GM12878 (cell line): ENCODE measurements at regions not wholly inside any gene's neighbourhood (a gene's known extent, or its start where the extent isn't known, plus 50 kb on each side); places are given as distances from the start of the nearest gene placed in this dataset.

Source experiments
- ATAC-seq: fragments of 200-7000 bp; cut with Tn5 transposase; 3 replicates; pipeline ENCODE4 v1.9.1; 2020; ENCODE audit warnings: mild to moderate bottlenecking, moderate library complexity
- BruUV-seq: library from RNA; stranded (reverse); fragments of 400-500 nt; replicated peaks from 2 replicates; lab custom pipeline; 2021; lab: Mats Ljungman, UMichigan
- CTCF ChIA-PET: fragments of 300-600 bp; sonication (Branson Sonifier 250); formaldehyde crosslinking; extraction: SDS; loops from one replicate; lab custom pipeline; 2021; ENCODE audit warnings: inconsistent platforms; lab: Yijun Ruan, JAX
- POLR2A ChIA-PET: fragments of 350-600 bp; formaldehyde crosslinking; extraction: SDS; loops from one replicate; lab custom pipeline; 2021; ENCODE audit warnings: inconsistent platforms; lab: Charles Lee
- RAD21 ChIA-PET: fragments of 300-600 bp; sonication (Branson Sonifier 250); formaldehyde crosslinking; loops from one replicate; lab custom pipeline; 2023; ENCODE audit warnings: antibody characterized with exemption; ENCODE audit not compliant: unreplicated experiment; lab: Charles Lee
- SMC1A ChIA-PET: fragments of 300-600 bp; sonication (Branson Sonifier 250); formaldehyde crosslinking; loops from one replicate; lab custom pipeline; 2023; ENCODE audit not compliant: unreplicated experiment, uncharacterized antibody; lab: Charles Lee
- DNase-seq: peaks from one replicate; pipeline ENCODE4 v3.0.0-alpha.2; 2011; ENCODE audit warnings: low read depth, low spot score
- FAIRE-seq: peaks from 3 replicates; lab custom pipeline; 2011; peaks lifted over from hg19 to GRCh38; lab: Jason Lieb, UNC
- H2AFZ ChIP-seq: 2 replicates; pipeline ENCODE4 v1.6.0; 2011; ENCODE audit warnings: low read depth, low read length, control low read depth; ENCODE audit not compliant: control insufficient read depth
- H3K27ac ChIP-seq: 2 replicates; pipeline ENCODE4 v1.5.1; 2011; ENCODE audit warnings: control low read depth; ENCODE audit not compliant: control insufficient read depth, insufficient read depth
- H3K27me3 ChIP-seq, 2 experiments: replicated peaks in 1 of 2; 2 replicates each; pipeline versions ENCODE4 v1.6.0 to v1.6.1; 2011; ENCODE audit warnings: low read length in 1 of 2; ENCODE audit not compliant: control insufficient read depth in 2 of 2, insufficient read depth in 2 of 2
- H3K36me3 ChIP-seq, 2 experiments: 2 replicates each; pipeline ENCODE4 v1.5.1; 2011; ENCODE audit warnings: low read length in 1 of 2; ENCODE audit not compliant: control insufficient read depth in 2 of 2, insufficient read depth in 2 of 2
- H3K4me1 ChIP-seq: 2 replicates; pipeline ENCODE4 v1.6.1; 2011; ENCODE audit warnings: mild to moderate bottlenecking, low read length, moderate library complexity, mixed read lengths; ENCODE audit not compliant: control insufficient read depth, insufficient read depth
- H3K4me2 ChIP-seq: 2 replicates; pipeline ENCODE4 v1.6.0; 2011; ENCODE audit warnings: control low read depth; ENCODE audit not compliant: control insufficient read depth, insufficient read depth
- H3K4me3 ChIP-seq: fragments of 200-600 bp; sonication (generic); 2 replicates; pipeline ENCODE4 v1.5.1; 2016
- H3K79me2 ChIP-seq: 2 replicates; pipeline ENCODE4 v1.6.0; 2011; ENCODE audit warnings: low read length; ENCODE audit not compliant: control insufficient read depth, insufficient read depth
- H3K9ac ChIP-seq: 2 replicates; pipeline ENCODE4 v1.8.0; 2011; ENCODE audit warnings: low read length, control low read depth, mixed read lengths; ENCODE audit not compliant: control insufficient read depth, insufficient read depth
- H3K9me3 ChIP-seq: replicated peaks from 3 replicates; pipeline ENCODE4 v1.5.1; 2011; ENCODE audit warnings: mild to moderate bottlenecking, low read length; ENCODE audit not compliant: control insufficient read depth, insufficient read depth
- H4K20me1 ChIP-seq: 2 replicates; pipeline ENCODE4 v1.6.0; 2011; ENCODE audit not compliant: control insufficient read depth, insufficient read depth
- CHD4 ChIP-seq: fragments of 200-600 bp; sonication (generic); IDR thresholded peaks from 2 replicates; pipeline ENCODE4 v1.6.1; 2016; ENCODE audit warnings: mild to moderate bottlenecking
- EP300 ChIP-seq, 2 experiments: fragments of 150-350 bp in 1 of 2; IDR thresholded peaks; 2 replicates each; pipeline ENCODE4 v1.6.1; 2011 to 2012; ENCODE audit warnings: low read depth in 2 of 2, low read length in 2 of 2, borderline replicate concordance in 1 of 2, improper control_type of control experiment in 1 of 2, inconsistent platforms in 1 of 2; ENCODE audit not compliant: control insufficient read depth in 1 of 2
- EZH2 ChIP-seq: IDR thresholded peaks from 2 replicates; pipeline ENCODE4 v1.6.1; 2012; ENCODE audit warnings: low read depth, mild to moderate bottlenecking, control low read depth, inconsistent platforms, low read length, borderline replicate concordance; ENCODE audit not compliant: control insufficient read depth
- FOXK2 ChIP-seq: fragments of 450-650 bp; IDR thresholded peaks from 2 replicates; pipeline ENCODE4 v1.6.1; 2017; ENCODE audit warnings: mild to moderate bottlenecking, moderate library complexity
- HCFC1 ChIP-seq: fragments of 150-350 bp; IDR thresholded peaks from 2 replicates; pipeline ENCODE4 v1.6.1; 2014; ENCODE audit warnings: low read length
- RCOR1 ChIP-seq: conservative IDR thresholded peaks from 2 replicates; pipeline ENCODE4 v1.6.1; 2012; ENCODE audit warnings: low read depth, low read length, improper control_type of control experiment
- SMARCA5 ChIP-seq: fragments of 450-650 bp; IDR thresholded peaks from 2 replicates; pipeline ENCODE4 v1.6.1; 2017; ENCODE audit warnings: mild to moderate bottlenecking
- SMC3 ChIP-seq: IDR thresholded peaks from 2 replicates; pipeline ENCODE4 v1.6.1; 2011; ENCODE audit warnings: low read length, improper control_type of control experiment, borderline replicate concordance
- TBL1XR1 ChIP-seq: IDR thresholded peaks from 2 replicates; pipeline ENCODE4 v1.6.1; 2012; ENCODE audit warnings: low read depth, low read length, improper control_type of control experiment
- WRNIP1 ChIP-seq: IDR thresholded peaks from 2 replicates; pipeline ENCODE4 v1.6.1; 2011; ENCODE audit warnings: low read depth, low read length, improper control_type of control experiment, borderline replicate concordance
- ZNF274 ChIP-seq: IDR thresholded peaks from one replicate; pipeline ENCODE4 v1.8.0; 2011; ENCODE audit not compliant: insufficient read length, insufficient read depth
- ZNF622 ChIP-seq: fragments of 450-650 bp; IDR thresholded peaks from 2 replicates; pipeline ENCODE4 v1.6.1; 2017; ENCODE audit warnings: mild to moderate bottlenecking, inconsistent platforms
- ZNF687 ChIP-seq: fragments of 450-650 bp; IDR thresholded peaks from 2 replicates; pipeline ENCODE4 v1.6.1; 2017; ENCODE audit warnings: mild to moderate bottlenecking, moderate library complexity
- WGBS: methylation state at CpG from one replicate; pipeline ENCODE4 v1.1.6; 2016; ENCODE audit warnings: low lambda C conversion rate; ENCODE audit not compliant: insufficient replicate concordance, insufficient coverage; ENCODE audit errors: missing lambda C conversion rate; 5-methylcytosine and 5-hydroxymethylcytosine counted together
- in situ Hi-C: fragments of 300-500 bp; cut with MboI; formaldehyde crosslinking; loops from 9 replicates; pipeline ENCODE4 v1.14.3; 2018; ENCODE audit warnings: mixed read lengths
- intact Hi-C: fragments of 100-400 bp; cut with micrococcal nuclease; formaldehyde crosslinking; loops from one replicate; pipeline ENCODE4 v1.14.2; 2022; ENCODE audit not compliant: unreplicated experiment
- TF ChIP-seq, protein P1 (sequence below): fragments of 450-650 bp; formaldehyde crosslinking; IDR thresholded peaks from 2 replicates; pipeline ENCODE4 v1.4.0; 2020; ENCODE audit warnings: mild to moderate bottlenecking, moderate library complexity
- TF ChIP-seq, protein P2 (sequence below): fragments of 450-650 bp; IDR thresholded peaks from 2 replicates; pipeline ENCODE4 v1.6.1; 2017; ENCODE audit warnings: antibody characterized with exemption, mild to moderate bottlenecking, moderate library complexity

GRCh38 chr1:234756857-234757256, 146.9 kb upstream of the IRF2BP2 start:
- Histone ChIP-seq H3K4me3 (no peak overlapping the region), H4K20me1 (no peaks in the 10 kb centered on the region), H3K4me1 (peaks cover 6% of the 10 kb centered on the region), H3K9ac (no peak overlapping the region), H3K27ac (no peak overlapping the region), H3K4me2 (no peak overlapping the region), H2AFZ (no peak overlapping the region), H3K79me2 (no peaks in the 10 kb centered on the region), H3K27me3 (no peaks in the 10 kb centered on the region), H3K9me3 (no peaks in the 10 kb centered on the region), H3K36me3 (no peaks in the 10 kb centered on the region)
- ChIA-PET SMC1A (interaction anchor here (0.8 to 1.2 kb wide), 7 partner anchors 11 to 331 kb away, joined by 3 to 5 read pairs (median 4); no protein-coding TSS in a partner anchor), POLR2A (interaction anchor here (0.5 to 1.2 kb wide), 2 partner anchors 29 to 144 kb away, joined by 3 read pairs; no protein-coding TSS in a partner anchor), CTCF (interaction anchor here (0.9 kb wide), 1 partner anchor 13 kb away, joined by 3 read pairs; no protein-coding TSS in a partner anchor), RAD21 (interaction anchor here (1.0 to 1.4 kb wide), 3 partner anchors 11 to 152 kb away, joined by 4 to 5 read pairs (median 4); no protein-coding TSS in a partner anchor)
- no peak for ATAC-seq
- 92% methylated on average over 6 of the region's 6 CpGs for WGBS
- intact Hi-C loops = no loop called here
- in situ Hi-C loops = no loop called here
- no peak for FAIRE-seq
- BruUV-seq = no TSS peak
- DNase-seq = no peak
- TF ChIP-seq FOXK2 (no peak), ZNF622 (no peak), ZNF274 (no peak), ZNF687 (no peak), EZH2 (no peak), HCFC1 (no peak), EP300 (IDR thresholded peaks at IDR 0.05; ENCODE audit: borderline replicate concordance in 1 of 2, control insufficient read depth in 1 of 2, low read depth in 2 of 2, low read length in 2 of 2) (no peak), WRNIP1 (no peak), SMC3 (no peak), CHD4 (no peak), TBL1XR1 (no peak), SMARCA5 (no peak), RCOR1 (no peak)
- TF ChIP-seq, protein P1, sequence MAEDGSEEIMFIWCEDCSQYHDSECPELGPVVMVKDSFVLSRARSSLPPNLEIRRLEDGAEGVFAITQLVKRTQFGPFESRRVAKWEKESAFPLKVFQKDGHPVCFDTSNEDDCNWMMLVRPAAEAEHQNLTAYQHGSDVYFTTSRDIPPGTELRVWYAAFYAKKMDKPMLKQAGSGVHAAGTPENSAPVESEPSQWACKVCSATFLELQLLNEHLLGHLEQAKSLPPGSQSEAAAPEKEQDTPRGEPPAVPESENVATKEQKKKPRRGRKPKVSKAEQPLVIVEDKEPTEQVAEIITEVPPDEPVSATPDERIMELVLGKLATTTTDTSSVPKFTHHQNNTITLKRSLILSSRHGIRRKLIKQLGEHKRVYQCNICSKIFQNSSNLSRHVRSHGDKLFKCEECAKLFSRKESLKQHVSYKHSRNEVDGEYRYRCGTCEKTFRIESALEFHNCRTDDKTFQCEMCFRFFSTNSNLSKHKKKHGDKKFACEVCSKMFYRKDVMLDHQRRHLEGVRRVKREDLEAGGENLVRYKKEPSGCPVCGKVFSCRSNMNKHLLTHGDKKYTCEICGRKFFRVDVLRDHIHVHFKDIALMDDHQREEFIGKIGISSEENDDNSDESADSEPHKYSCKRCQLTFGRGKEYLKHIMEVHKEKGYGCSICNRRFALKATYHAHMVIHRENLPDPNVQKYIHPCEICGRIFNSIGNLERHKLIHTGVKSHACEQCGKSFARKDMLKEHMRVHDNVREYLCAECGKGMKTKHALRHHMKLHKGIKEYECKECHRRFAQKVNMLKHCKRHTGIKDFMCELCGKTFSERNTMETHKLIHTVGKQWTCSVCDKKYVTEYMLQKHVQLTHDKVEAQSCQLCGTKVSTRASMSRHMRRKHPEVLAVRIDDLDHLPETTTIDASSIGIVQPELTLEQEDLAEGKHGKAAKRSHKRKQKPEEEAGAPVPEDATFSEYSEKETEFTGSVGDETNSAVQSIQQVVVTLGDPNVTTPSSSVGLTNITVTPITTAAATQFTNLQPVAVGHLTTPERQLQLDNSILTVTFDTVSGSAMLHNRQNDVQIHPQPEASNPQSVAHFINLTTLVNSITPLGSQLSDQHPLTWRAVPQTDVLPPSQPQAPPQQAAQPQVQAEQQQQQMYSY (CRISPR knock-in tag) = no peak
- TF ChIP-seq, protein P2, sequence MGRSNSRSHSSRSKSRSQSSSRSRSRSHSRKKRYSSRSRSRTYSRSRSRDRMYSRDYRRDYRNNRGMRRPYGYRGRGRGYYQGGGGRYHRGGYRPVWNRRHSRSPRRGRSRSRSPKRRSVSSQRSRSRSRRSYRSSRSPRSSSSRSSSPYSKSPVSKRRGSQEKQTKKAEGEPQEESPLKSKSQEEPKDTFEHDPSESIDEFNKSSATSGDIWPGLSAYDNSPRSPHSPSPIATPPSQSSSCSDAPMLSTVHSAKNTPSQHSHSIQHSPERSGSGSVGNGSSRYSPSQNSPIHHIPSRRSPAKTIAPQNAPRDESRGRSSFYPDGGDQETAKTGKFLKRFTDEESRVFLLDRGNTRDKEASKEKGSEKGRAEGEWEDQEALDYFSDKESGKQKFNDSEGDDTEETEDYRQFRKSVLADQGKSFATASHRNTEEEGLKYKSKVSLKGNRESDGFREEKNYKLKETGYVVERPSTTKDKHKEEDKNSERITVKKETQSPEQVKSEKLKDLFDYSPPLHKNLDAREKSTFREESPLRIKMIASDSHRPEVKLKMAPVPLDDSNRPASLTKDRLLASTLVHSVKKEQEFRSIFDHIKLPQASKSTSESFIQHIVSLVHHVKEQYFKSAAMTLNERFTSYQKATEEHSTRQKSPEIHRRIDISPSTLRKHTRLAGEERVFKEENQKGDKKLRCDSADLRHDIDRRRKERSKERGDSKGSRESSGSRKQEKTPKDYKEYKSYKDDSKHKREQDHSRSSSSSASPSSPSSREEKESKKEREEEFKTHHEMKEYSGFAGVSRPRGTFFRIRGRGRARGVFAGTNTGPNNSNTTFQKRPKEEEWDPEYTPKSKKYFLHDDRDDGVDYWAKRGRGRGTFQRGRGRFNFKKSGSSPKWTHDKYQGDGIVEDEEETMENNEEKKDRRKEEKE = no peak
